AG04450 (cell line): ENCODE measurements at regions not wholly inside any gene's neighbourhood (a gene's known extent, or its start where the extent isn't known, plus 50 kb on each side); places are given as distances from the start of the nearest gene placed in this dataset.

ENCODE experiments used
- CTCF ChIA-PET: fragments of 300-600, 350-600 bp; formaldehyde crosslinking; extraction: SDS; loops from one replicate; lab custom pipeline; 2022; ENCODE audit warnings: antibody characterized with exemption, inconsistent platforms; lab: Charles Lee
- POLR2A ChIA-PET: fragments of 350-600 bp; formaldehyde crosslinking; extraction: SDS; loops from one replicate; lab custom pipeline; 2021; ENCODE audit warnings: antibody characterized with exemption, inconsistent platforms; lab: Yijun Ruan, JAX
- DNase-seq: peaks from one replicate; pipeline ENCODE4 v3.0.0-alpha.2; 2011; ENCODE audit warnings: low read depth, low spot score
- H3K27ac ChIP-seq: one replicate; pipeline ENCODE4 v1.5.1; 2012; ENCODE audit warnings: low read depth, low read length, control low read depth
- H3K27me3 ChIP-seq: one replicate; pipeline ENCODE4 v1.6.0; 2012; ENCODE audit warnings: low read length; ENCODE audit not compliant: control insufficient read depth, insufficient read depth
- H3K4me3 ChIP-seq: 2 replicates; pipeline ENCODE4 v1.5.1; 2011; ENCODE audit warnings: mild to moderate bottlenecking, low read depth, low read length, control low read depth
- H3K9me3 ChIP-seq: 2 replicates; pipeline ENCODE4 v1.5.1; 2012; ENCODE audit warnings: low read length; ENCODE audit not compliant: control insufficient read depth, insufficient read depth
- CTCF ChIP-seq: IDR thresholded peaks from 2 replicates; pipeline ENCODE4 v1.5.1; 2011; ENCODE audit warnings: low read depth, low read length, control low read depth, inconsistent platforms

GRCh38 chr22:47433627-47434026 lies 671.2 kb downstream of the TBC1D22A start:
- H3K9me3 ChIP-seq, result peaks cover 19% of the 10 kb centered on the region
- ChIA-PET CTCF (no interaction called here), POLR2A (no interaction called here)
- DNase-seq, result no peak
- no peak overlapping the region for H3K4me3 ChIP-seq
- no peaks in the 10 kb centered on the region for H3K27me3 ChIP-seq
- H3K27ac ChIP-seq, result no peak overlapping the region
- no peak for TF ChIP-seq CTCF

GRCh38 chr22:47432683-47433082 lies 670.2 kb downstream of the TBC1D22A start:
- no peak overlapping the region for H3K27ac ChIP-seq
- ChIA-PET CTCF (no interaction called here), POLR2A (interaction anchor here (0.6 kb wide), 1 partner anchor 231 kb away, joined by 3 read pairs; no protein-coding TSS in a partner anchor)
- TF ChIP-seq CTCF, result no peak
- H3K4me3 ChIP-seq, result no peak overlapping the region
- no peaks in the 10 kb centered on the region for H3K27me3 ChIP-seq
- peaks cover 19% of the 10 kb centered on the region for H3K9me3 ChIP-seq
- DNase-seq, result no peak

GRCh38 chr22:47423861-47424820 lies 661.7 kb downstream of the TBC1D22A start:
- POLR2A ChIA-PET, result no interaction called here
- CTCF ChIA-PET, result no interaction called here
- H3K4me3 ChIP-seq, result no peak overlapping the region
- TF ChIP-seq CTCF, result no peak
- no peak for DNase-seq
- H3K27ac ChIP-seq, result no peak overlapping the region
- H3K27me3 ChIP-seq, result no peaks in the 10 kb centered on the region
- peaks cover 14% of the 10 kb centered on the region; the same call in 1 of the 2 replicates for H3K9me3 ChIP-seq

GRCh38 chr22:47423266-47423665 lies 660.8 kb downstream of the TBC1D22A start:
- ChIA-PET POLR2A (no interaction called here), CTCF (no interaction called here)
- DNase-seq, result no peak
- TF ChIP-seq CTCF, result no peak
- Histone ChIP-seq H3K27me3 (no peaks in the 10 kb centered on the region), H3K4me3 (no peak overlapping the region), H3K27ac (no peak overlapping the region), H3K9me3 (peaks cover 14% of the 10 kb centered on the region; the same call in 1 of the 2 replicates)

DNA sequence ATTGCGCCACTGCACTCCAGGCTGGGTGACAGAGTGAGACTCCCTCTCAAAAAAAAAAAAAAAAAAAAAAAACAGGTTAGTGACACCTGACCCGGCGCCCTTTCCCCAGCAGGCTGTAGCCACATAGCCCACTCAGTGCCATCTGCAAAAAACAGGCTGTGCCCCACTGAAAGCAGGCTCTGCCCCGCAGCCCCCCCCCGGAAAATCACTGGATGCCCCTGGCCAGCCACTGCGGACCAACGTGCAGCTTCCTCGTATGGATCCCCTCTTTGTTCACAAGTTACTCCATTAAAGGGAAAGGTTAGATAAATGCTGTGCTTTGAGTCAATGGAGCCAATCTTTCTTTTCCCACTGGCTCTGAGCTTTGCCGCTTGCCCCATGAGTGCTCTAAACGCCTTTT lies 660.3 kb downstream of the TBC1D22A start:
- ChIA-PET POLR2A (no interaction called here), CTCF (no interaction called here)
- peaks cover 16% of the 10 kb centered on the region for H3K9me3 ChIP-seq
- no peak overlapping the region for H3K27ac ChIP-seq
- no peak for DNase-seq
- no peak for TF ChIP-seq CTCF
- H3K4me3 ChIP-seq, result no peak overlapping the region
- H3K27me3 ChIP-seq, result no peaks in the 10 kb centered on the region
